Endothelial cell (in vitro differentiated cells): ENCODE measurements at regions not wholly inside any gene's neighbourhood (a gene's known extent, or its start where the extent isn't known, plus 50 kb on each side); places are given as distances from the start of the nearest gene placed in this dataset.

Experiments
- DNase-seq: peaks from one replicate; pipeline ENCODE4 v3.0.0; 2021; ENCODE audit warnings: low spot score
- H3K27ac Mint-ChIP-seq: one replicate; pipeline ENCODE4 v1.8.0; 2021; ENCODE audit warnings: mixed read lengths, inconsistent platforms; ENCODE audit not compliant: unreplicated experiment
- H3K27me3 Mint-ChIP-seq: one replicate; pipeline ENCODE4 v1.8.0; 2021; ENCODE audit warnings: mild to moderate bottlenecking, moderate library complexity, mixed read lengths, inconsistent platforms; ENCODE audit not compliant: unreplicated experiment
- H3K36me3 Mint-ChIP-seq: one replicate; pipeline ENCODE4 v1.8.0; 2021; ENCODE audit warnings: mild to moderate bottlenecking, low read depth, mixed read lengths, inconsistent platforms; ENCODE audit not compliant: unreplicated experiment
- H3K4me1 Mint-ChIP-seq: one replicate; pipeline ENCODE4 v1.8.0; 2021; ENCODE audit warnings: mild to moderate bottlenecking, mixed read lengths, inconsistent platforms; ENCODE audit not compliant: unreplicated experiment
- H3K4me3 Mint-ChIP-seq: one replicate; pipeline ENCODE4 v1.8.0; 2021; ENCODE audit warnings: mild to moderate bottlenecking, mixed read lengths, inconsistent platforms; ENCODE audit not compliant: unreplicated experiment
- H3K9me3 Mint-ChIP-seq: one replicate; pipeline ENCODE4 v1.8.0; 2021; ENCODE audit warnings: mixed read lengths, inconsistent platforms; ENCODE audit not compliant: unreplicated experiment
- TF ChIP-seq, protein P1 (sequence below): fragments of 200-600 bp; sonication (generic); IDR thresholded peaks from one replicate; pipeline ENCODE4 v1.5.0; 2021; ENCODE audit warnings: antibody characterized with exemption; ENCODE audit not compliant: unreplicated experiment

DNA sequence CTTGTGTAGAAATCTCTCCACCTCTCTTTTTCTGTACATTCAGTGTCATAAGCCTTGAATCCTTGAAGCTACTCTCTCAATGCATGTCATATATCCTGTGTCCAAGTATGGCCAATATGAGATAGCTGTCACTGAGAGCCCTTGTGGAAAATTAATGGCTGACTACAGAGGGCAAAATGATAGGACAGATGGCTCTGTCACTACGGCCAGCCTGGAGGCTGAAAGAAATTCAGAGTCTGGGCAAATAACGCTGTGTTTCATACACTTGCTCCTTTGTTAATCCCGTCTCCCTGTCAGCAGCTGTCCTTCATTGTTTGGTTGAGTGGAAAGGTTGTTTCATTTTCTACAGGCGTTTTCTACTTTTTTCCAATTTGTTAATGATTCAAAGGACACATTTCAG, 70.4 kb upstream of the VGLL2 start:
- Mint-ChIP-seq H3K36me3 (no peaks in the 10 kb centered on the region), H3K4me3 (no peak overlapping the region), H3K27ac (no peak overlapping the region), H3K4me1 (peaks cover 3% of the 10 kb centered on the region), H3K9me3 (no peaks in the 10 kb centered on the region), H3K27me3 (no peaks in the 10 kb centered on the region)
- no peak for DNase-seq
- TF ChIP-seq, protein P1, sequence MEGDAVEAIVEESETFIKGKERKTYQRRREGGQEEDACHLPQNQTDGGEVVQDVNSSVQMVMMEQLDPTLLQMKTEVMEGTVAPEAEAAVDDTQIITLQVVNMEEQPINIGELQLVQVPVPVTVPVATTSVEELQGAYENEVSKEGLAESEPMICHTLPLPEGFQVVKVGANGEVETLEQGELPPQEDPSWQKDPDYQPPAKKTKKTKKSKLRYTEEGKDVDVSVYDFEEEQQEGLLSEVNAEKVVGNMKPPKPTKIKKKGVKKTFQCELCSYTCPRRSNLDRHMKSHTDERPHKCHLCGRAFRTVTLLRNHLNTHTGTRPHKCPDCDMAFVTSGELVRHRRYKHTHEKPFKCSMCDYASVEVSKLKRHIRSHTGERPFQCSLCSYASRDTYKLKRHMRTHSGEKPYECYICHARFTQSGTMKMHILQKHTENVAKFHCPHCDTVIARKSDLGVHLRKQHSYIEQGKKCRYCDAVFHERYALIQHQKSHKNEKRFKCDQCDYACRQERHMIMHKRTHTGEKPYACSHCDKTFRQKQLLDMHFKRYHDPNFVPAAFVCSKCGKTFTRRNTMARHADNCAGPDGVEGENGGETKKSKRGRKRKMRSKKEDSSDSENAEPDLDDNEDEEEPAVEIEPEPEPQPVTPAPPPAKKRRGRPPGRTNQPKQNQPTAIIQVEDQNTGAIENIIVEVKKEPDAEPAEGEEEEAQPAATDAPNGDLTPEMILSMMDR: no peak

DNA sequence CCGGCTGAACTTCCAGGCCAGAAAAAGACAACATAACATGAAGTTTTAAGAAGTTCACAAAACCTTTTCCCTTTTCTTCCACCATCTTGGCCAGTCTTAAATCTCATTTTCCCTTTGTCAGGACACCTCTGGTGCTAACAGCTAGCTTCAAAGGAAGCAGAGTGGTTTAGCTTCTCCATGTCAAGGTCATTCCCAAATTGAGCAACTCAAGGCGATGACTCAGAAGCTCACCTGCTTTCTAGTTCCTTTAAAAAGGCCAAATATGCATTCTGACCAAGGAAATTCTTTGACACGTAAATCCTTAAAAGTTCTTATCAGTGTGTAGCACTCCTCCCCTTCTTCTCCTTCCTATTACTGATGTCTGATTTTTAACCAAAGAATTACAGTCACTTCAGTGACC, 69.6 kb upstream of the VGLL2 start:
- Mint-ChIP-seq H3K4me3 (no peak overlapping the region), H3K4me1 (peaks cover 3% of the 10 kb centered on the region), H3K27ac (no peak overlapping the region), H3K27me3 (no peaks in the 10 kb centered on the region), H3K36me3 (no peaks in the 10 kb centered on the region), H3K9me3 (no peaks in the 10 kb centered on the region)
- DNase-seq: no peak
- TF ChIP-seq, protein P1: no peak

DNA sequence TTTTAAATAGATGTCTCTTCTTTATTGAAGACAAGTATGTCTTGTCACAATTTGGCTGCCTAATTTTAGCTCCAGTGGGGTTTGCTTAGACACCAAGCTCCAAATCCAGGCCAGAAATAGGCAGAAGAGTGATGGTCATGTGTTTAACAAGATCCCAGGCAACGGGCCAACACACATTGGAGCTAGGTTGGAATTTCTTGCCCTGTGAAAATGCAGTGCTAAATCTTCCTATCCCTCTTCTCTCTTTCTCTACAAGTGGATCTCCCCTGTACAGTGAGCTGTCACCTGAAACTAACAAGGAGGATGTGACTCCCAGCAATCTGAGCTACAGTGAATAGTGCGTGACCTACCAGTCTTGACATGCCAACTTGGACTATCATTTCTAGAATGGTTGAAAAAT, 65.3 kb upstream of the VGLL2 start:
- H3K4me1 Mint-ChIP-seq: peaks cover 3% of the 10 kb centered on the region
- H3K4me3 Mint-ChIP-seq: no peak overlapping the region
- H3K9me3 Mint-ChIP-seq: no peaks in the 10 kb centered on the region
- H3K36me3 Mint-ChIP-seq: no peaks in the 10 kb centered on the region
- TF ChIP-seq, protein P1: no peak
- no peaks in the 10 kb centered on the region for H3K27me3 Mint-ChIP-seq
- no peak for DNase-seq
- no peak overlapping the region for H3K27ac Mint-ChIP-seq

DNA sequence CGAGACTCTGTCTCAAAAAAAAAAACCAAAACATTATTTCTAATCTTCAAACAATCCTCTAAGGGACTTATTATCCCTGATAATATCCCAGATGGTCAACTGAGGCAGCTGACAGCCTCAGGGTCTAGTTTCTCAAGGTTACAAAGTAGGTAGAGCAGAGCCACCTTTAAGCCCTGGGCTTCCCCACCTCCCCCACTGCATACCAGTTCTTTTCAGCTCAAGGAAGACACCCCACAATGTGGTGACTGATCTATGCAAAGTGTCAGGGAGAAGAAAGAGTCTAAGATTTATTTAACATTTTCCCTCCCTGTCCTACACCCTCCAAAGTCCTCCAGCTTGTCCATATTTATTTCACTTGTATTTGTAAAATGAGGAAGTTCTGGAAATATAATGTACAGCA, 60.5 kb upstream of the VGLL2 start:
- Mint-ChIP-seq H3K4me3 (no peak overlapping the region), H3K27me3 (no peaks in the 10 kb centered on the region), H3K36me3 (no peaks in the 10 kb centered on the region), H3K27ac (no peak overlapping the region), H3K4me1 (no peaks in the 10 kb centered on the region), H3K9me3 (no peaks in the 10 kb centered on the region)
- TF ChIP-seq, protein P1: no peak
- DNase-seq: no peak

DNA sequence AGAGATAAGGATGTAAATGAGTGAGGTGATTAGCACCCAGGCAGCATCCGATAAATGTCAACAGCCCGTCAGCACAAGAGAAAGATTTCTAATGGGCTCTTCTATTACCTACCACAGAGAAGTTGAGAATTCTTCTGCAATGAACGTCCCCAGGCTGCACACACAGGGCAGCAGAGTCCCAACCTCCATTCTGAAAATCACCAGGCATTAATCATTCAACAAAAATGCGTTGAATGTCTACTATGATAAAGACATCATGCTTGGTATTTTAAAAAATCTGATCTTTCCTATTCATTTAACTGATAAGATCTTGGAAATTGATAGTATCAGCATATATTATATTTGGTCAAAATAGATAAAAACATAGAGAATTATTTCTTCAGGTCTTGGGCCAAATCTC, 59.5 kb upstream of the VGLL2 start:
- Mint-ChIP-seq H3K9me3 (no peaks in the 10 kb centered on the region), H3K27ac (no peak overlapping the region), H3K27me3 (no peaks in the 10 kb centered on the region), H3K36me3 (no peaks in the 10 kb centered on the region), H3K4me3 (no peak overlapping the region), H3K4me1 (no peaks in the 10 kb centered on the region)
- DNase-seq: no peak
- TF ChIP-seq, protein P1: no peak
